GM21360 (cell line): ENCODE measurements at regions not wholly inside any gene's neighbourhood (a gene's known extent, or its start where the extent isn't known, plus 50 kb on each side); places are given as distances from the start of the nearest gene placed in this dataset.
"Not testable (repeated sequence)": the region's sequence is repeated elsewhere in the genome, so short reads cannot be mapped to it uniquely, and the experiment has no call there.

Experiments
- ATAC-seq: cut with Tn5 transposase; IDR thresholded peaks from one replicate; pipeline ENCODE4 v1.9.1; 2021; ENCODE audit warnings: mild to moderate bottlenecking, moderate library complexity; ENCODE audit not compliant: unreplicated experiment

GRCh38 chr20:40101560-40101959, 587.5 kb downstream of the MAFB start:
- ATAC-seq: no peak

GRCh38 chr20:40100261-40100660, 588.8 kb downstream of the MAFB start:
- ATAC-seq: no peak

GRCh38 chr20:40090236-40090635, 598.8 kb downstream of the MAFB start:
- no peak for ATAC-seq

DNA sequence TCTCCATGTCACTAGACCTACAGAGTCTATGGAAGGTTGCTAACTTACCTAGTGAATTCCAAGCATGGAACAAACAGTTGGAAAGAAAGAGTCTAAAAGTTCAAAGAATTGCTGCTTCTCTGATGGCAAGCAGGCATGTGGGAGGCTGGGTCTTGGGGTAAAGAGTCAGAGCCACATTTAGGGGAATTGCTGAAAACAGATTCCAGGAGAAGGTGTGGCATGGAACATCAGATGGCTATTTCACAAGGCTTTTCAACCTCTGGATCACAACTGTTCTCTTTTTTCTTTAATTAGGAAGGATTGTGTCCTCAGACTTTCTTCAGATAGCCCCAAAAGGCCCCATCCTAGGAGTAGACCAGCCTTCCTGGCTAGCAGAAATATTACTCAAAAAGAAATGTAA, 601.5 kb downstream of the MAFB start:
- ATAC-seq: no peak

DNA sequence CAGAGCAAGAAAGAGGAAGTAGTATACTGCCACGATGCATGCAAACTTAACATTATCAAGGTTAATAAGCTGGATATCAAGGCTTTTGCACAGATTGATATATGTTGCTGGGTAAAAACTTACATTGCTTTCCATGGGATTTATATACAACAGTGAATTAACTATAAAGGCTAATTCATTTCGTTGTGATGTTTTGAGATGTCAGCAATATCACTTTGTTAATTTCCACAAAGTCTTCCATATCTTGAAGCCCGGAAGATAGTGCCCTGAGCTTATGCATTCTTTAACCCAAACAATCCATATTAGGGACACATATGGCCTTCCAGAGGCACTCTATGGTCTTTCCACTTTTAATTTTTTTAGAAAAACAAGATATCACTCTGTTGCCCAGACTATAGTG, 603.5 kb downstream of the MAFB start:
- no peak for ATAC-seq

DNA sequence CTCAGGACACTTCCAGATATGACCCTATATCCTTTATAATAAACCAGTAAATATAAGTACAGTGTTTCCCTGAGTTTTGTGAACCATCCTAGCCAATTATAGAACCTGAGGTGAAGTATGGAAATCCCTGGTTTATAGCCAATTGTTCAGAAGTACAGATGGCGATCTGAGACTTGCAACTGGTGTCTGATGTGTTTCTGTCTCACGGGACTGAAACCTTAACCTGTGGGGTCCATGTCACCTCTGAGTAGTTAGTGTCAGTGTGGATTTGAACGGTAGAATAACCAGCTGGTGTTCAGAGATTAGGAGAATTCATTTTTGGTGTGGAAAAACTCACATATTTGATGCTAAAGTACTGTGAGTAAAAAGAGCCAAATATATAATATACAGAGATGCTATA, 606.6 kb downstream of the MAFB start:
- ATAC-seq: no peak

GRCh38 chr20:40081653-40082052, 607.4 kb downstream of the MAFB start:
- ATAC-seq: no peak

DNA sequence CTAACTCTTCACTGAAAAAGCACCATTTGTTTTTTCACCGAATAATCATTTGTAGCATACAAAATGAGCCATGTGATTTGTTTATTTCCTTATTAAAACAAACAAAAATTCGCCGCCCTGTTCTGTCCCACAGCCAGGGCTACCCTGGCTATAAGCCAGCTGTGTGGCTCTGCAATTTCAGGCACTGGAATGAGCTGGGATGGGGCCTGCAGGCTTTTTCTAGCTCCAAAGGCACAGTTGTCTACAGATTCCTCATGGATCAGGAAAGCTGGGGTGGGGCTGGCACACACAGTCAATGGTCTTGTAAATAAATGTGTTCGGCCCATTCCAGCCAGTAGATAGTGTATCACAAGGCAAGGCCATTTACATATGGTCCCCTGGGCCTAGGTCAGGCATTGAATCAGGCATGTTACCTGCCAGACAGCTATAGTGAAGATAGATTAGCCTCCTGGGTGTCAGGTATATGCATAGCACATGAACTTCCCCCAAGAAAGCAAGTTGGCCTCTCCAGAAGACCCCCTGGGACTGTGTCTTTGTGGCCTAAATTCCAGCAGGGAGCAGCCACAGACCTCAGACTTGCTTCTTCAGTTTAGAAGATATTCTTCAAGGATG, 608.9 kb downstream of the MAFB start:
- ATAC-seq: no peak

DNA sequence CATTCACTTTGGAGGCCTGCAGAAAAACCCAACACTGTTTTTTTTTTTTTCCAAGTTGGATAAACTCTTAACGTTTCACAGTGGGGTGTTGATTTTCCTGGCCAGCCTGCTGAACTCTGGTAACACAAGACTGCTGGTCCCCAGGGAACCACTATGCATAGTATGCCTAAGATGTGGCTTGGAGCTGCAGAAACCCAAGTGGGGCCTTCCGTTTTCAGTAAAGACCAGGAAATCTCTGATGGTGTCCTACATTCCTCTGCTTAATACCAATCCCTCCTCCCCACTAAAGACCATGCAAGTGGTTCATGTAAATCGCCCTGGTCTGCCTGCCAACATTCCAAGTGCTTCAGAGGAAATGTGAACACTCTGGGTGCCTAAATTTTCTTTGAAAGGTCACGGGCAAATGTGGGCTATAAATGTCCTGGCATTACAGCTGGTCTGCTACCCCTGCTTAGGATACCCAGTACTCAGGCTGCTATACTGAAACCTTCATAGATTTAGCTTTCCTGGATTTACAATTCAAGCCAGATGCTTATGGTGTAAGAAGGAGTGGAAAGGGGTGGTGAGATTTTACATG, 615.4 kb downstream of the MAFB start:
- ATAC-seq: no peak

DNA sequence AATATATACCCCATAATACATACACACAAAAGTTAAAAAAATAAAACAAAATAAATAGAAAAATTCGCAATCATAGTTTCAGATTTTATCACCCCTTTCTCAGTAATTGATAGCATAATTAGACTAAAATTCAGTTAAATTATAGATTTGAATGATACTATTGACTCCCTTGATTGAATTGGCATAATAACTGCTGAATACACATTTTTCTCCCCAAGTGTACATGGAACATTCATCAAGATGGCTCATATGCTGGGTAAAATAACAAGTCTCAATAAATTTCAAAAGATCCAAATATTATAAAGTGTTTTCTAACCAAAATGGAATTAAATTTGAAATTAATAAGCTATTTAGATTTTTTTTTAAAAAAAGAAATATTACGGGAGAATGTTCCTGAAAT, 616.1 kb downstream of the MAFB start:
- ATAC-seq: no peak

DNA sequence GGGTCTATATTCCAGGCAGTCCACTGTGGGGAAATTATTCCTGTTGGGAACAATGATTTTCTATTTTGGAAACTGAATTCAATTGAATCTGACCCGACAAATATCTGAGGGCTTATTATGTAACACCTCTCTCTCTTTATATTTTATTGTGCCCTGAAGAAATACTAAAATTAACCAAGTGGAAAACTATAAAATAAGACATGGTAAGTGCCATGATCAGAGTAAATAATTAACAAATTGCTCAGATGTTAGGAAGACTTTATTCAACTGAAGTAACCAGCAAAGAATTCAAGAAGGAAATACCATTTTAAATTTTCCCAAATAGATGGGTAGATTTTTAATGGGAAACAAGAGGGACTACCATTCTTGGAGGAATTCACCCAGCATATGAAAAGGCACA, 632.9 kb downstream of the MAFB start:
- no peak for ATAC-seq

DNA sequence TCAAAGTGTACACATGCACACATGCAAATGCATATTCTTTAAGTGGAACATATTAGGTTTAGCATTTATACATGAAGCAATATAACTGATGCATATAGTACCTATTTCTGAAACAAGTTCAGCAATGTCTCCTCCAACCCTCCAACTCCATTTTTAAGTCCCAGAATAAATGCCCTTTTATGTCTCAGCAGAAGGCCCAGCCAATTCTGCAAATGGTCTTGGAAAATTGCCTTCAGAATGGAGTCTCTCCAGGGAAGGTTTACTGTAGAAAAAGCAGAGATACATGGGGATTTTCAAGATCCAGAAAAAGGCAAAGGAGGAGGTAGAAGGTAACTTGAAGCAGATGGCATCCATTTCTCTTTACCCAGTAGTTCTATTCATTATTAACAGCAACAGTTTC, 633.3 kb downstream of the MAFB start:
- no peak for ATAC-seq

DNA sequence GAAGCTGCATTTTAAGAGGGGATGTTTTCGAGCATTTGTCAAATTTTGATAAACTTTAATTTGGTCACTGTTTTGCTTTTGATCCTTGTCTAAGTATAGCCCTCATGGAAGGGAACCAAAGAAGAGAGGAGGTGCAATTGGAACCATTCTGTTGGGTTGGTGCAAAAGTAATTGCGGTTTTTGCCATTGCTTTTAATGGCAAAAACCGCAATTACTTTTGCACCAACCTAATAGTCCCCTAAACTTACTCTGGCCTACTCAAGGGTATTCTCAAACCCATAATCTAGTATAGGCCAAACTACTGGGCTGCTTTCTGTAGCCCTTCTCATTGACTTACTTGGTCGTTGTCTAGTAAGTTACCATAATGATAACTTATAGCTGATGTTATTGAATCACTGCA, 634.7 kb downstream of the MAFB start:
- no peak for ATAC-seq

DNA sequence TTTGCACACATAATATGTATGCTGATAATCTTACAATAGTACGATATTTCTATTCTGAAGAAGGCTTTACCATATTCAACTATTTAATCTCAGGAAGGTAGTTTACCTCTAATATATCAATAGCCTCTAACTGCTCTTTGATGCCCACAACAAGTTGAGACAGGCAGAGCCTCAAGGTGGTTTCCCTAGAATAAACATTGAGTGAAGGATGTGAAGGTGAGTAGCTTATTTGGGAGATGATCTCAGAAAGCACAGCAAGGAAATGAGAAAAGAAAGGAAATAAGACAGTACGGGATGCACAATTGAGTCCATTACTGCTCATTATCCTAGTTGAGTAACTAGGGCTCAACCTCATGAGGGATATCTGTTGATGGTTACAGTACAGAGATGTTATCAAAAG, 638.4 kb downstream of the MAFB start:
- ATAC-seq: no peak

DNA sequence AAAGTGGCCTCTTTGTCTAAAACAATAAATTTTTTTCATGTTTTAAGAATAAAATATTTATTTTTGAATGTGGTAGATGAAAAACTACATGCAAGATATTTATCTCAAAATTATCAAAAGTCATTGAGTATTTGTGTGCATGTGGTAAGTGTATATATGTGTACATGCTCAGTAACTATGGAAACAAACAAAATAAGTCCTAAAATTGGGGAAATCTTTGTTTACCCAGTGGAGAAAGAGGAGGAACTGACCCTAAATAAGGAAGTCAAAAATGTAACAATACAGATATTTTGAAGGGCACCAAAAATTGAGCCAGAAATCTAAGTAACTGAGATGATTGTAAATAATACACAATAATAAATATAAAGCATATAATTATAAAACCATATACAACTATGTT, 639.2 kb downstream of the MAFB start:
- no peak for ATAC-seq

DNA sequence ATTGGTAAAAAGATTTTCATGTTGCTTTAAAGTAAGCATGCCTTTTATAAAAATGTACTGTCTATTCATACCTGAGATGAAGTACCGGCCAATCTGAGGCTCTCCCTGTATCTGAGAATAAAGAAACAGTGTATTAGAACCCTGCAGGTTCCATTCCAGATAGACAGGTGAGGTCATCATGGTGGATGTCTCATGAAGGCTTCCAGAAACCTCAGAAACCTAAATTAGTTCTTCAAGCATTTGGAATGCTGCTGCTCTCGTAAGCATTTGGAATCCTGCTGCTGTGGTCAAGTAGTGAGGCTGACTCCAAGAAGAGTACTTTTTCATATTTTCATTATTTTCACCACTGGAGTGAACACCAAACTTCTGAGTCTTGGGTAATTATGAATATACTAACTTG, 642.3 kb downstream of the MAFB start:
- ATAC-seq: no peak

DNA sequence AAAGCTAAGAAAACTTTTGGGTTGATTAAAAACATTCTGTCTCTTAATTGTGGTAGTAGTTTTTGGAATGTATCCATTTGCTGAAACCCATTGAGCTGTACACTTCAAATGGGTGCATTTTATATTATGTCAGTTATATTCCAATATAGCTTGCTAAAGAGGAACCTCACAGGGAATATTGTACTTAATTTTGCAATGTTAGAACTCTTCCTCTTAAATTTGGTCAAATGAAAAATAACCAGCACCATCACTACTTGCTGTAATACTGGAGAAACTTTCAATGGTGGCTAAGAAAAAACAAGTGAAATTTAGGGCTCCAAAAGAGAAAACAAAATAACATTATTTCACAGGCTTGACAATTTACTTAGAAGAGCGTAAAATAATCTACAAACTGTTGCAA, 651.5 kb downstream of the MAFB start:
- no peak for ATAC-seq

DNA sequence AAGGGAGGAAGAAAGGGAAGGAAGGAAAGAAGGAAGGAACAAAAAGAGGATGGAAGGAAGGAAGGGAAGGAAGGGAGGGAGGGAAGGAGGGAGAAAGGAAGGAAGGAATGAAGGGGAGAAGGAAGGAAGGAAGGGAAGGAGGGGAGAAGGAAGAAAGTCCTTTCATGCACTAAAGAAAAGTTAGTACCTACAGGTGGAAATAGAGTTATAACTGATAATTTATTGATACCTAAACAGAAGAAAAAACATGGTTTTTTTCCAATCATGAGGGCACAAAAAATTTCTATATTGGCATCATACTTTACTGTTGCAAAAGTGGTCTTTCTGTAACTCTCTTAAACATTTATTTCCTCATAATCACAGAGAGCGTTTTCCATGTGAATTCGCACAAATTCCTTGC, 659.4 kb downstream of the MAFB start:
- no peak for ATAC-seq

GRCh38 chr20:40019510-40019909, 669.5 kb downstream of the MAFB start:
- ATAC-seq: no peak

DNA sequence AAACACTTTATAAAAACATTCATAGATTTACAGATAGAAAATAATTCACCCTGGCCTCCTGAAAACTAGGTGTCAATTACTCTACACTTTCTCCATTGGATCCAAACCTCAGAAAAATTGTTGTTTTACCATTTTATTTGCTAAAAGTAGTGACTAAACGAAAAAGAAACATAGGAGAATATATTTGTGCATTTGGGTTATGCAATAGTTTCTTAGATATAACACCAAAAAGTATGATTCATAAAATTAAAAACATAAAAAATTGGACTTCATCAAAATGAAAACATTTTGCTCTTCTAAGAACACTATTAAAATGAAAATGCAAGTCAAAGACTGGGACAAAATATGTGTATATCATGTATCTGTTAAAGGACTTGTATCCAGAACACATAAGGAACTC, 671.3 kb downstream of the MAFB start:
- ATAC-seq: no peak

DNA sequence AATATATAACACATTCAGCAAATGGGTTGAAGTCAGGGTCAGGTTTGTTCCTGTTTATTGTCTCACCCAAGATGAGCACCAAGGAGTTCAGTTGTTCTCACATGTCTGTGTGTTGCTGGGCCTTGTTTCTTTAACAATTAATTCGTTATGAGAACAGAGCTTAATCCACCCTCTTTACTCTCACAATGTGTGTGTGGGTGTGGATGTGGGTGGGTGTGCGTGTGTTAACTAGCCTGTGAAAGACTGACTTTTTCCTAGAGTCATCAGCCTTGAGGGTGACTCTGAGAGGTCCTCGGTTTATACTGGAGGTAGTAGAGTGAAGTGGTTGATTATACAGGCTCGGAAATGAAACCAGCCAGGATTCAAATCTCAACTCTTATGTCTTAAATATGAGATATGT, 672.1 kb downstream of the MAFB start:
- no peak for ATAC-seq

DNA sequence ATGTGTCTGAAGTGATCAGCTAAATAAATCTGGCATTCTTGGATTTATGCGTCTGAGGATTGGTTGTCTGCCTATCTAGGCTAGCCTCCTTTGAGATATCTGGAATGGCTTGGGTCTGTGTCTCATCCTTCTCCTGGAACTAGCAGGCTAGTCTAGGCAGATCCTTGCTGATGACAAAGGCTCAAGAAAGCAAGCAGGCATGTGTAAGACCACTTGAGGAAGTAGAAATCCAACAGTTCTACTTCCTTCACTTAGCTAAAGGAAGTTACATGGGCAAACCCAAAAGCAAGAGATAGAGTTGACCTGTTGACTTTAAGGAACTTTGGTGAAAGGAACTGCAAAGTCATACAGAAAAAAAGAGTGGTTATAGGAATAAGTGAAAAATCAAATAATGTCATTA, 672.6 kb downstream of the MAFB start:
- no peak for ATAC-seq

DNA sequence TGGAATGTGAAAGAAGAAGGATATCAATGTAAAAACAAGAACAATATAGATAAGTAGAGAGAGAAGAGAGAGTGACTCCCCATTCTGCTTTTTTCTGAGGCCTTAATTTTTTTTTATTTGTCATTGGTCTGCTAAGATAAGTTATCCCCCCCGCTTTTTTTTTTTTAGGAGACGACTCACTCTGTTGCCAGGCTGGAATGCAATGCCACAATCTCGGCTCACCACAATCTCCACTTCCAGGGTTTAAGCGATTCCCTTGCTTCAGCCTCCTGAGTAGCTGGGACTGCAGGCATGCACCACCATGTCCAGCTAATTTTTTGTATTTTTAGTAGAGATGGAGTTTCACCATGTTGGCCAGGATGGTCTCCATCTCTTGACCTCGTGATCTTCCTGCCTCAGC, 677.0 kb downstream of the MAFB start:
- ATAC-seq: not testable (repeated sequence)
